ENCODE measurements at regions not wholly inside any gene's neighbourhood (a gene's known extent, or its start where the extent isn't known, plus 50 kb on each side); places are given as distances from the start of the nearest gene placed in this dataset.

DNA sequence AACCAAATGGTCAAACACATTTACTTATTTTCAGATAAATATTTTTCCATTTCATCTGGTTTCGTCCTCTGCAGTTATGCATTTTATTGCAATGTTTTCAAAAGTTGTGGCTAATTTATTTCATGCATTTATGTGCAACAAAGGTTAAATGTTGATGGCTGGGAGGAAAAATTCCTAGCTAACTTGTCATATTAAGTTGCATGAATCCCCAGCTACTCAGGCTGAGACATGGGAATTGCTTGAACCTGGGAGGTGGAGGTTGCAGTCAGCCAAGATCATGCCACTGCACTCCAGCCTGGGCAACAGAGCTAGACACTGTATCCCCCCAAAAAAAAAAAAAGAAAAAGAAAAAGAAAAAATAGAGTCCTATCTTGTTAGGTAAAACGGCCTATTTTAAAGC, 1862.4 kb upstream of the RAG2 start:
- Histone ChIP-seq H3K4me3 (replicated peaks in 1 of 3; ENCODE audit: insufficient read depth in 1 of 3, low read depth in 2 of 3, low read length in 3 of 3) (no peak overlapping the region), H3K4me2 (ENCODE audit: low read depth, low read length) (no peak overlapping the region), H3K9me3 (ENCODE audit: low read length) (peaks cover 59% of the 10 kb centered on the region), H4K20me1 (ENCODE audit: insufficient read depth, low read length) (no peaks in the 10 kb centered on the region), H2AFZ (ENCODE audit: low read length) (no peak overlapping the region), H3K79me2 (ENCODE audit: insufficient read depth, low read length) (no peaks in the 10 kb centered on the region), H3K36me3 (replicated peaks in 1 of 2; ENCODE audit: control insufficient read depth in 1 of 2, insufficient read depth in 2 of 2, low read length in 2 of 2) (no peaks in the 10 kb centered on the region), H3K4me1 (ENCODE audit: insufficient read depth, low read length) (no peaks in the 10 kb centered on the region), H3K27me3 (ENCODE audit: control insufficient read depth in 1 of 2, insufficient read depth in 2 of 2, low read length in 2 of 2) (no peaks in the 10 kb centered on the region), H3K27ac (ENCODE audit: extremely low read length, insufficient read depth, low read length) (no peak overlapping the region), H3K9ac (ENCODE audit: insufficient read depth, low read depth, low read length) (no peak overlapping the region)
- intact Hi-C loops (cut with micrococcal nuclease; ENCODE audit: unreplicated experiment): no loop called here
- ChIA-PET POLR2A (no interaction called here), CTCF (ENCODE audit: low intra/inter-chr PET ratio, low total read pairs) (no interaction called here)
- FAIRE-seq: no peak
- ATAC-seq: no peak
- in situ Hi-C loops (cut with HindIII; ENCODE audit: extremely low pct_ligation_motif_present, low pct_unique_long_range_greater_than_20kb): no loop called here
- BruUV-seq (replicated peaks): no TSS peak
- TF ChIP-seq GABPB1 (CRISPR knock-in tag; IDR thresholded peaks at IDR 0.05): no peak
- TF ChIP-seq, protein P1, sequence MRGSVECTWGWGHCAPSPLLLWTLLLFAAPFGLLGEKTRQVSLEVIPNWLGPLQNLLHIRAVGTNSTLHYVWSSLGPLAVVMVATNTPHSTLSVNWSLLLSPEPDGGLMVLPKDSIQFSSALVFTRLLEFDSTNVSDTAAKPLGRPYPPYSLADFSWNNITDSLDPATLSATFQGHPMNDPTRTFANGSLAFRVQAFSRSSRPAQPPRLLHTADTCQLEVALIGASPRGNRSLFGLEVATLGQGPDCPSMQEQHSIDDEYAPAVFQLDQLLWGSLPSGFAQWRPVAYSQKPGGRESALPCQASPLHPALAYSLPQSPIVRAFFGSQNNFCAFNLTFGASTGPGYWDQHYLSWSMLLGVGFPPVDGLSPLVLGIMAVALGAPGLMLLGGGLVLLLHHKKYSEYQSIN (CRISPR knock-in tag; IDR thresholded peaks at IDR 0.05; ENCODE audit: borderline replicate concordance): no peak
- TF ChIP-seq PHF20 (CRISPR knock-in tag; IDR thresholded peaks at IDR 0.05): no peak
- TF ChIP-seq, protein P2, sequence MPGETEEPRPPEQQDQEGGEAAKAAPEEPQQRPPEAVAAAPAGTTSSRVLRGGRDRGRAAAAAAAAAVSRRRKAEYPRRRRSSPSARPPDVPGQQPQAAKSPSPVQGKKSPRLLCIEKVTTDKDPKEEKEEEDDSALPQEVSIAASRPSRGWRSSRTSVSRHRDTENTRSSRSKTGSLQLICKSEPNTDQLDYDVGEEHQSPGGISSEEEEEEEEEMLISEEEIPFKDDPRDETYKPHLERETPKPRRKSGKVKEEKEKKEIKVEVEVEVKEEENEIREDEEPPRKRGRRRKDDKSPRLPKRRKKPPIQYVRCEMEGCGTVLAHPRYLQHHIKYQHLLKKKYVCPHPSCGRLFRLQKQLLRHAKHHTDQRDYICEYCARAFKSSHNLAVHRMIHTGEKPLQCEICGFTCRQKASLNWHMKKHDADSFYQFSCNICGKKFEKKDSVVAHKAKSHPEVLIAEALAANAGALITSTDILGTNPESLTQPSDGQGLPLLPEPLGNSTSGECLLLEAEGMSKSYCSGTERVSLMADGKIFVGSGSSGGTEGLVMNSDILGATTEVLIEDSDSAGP (CRISPR knock-in tag; IDR thresholded peaks at IDR 0.05; ENCODE audit: borderline replicate concordance): no peak
- no peak for TF ChIP-seq ZBTB38 (CRISPR knock-in tag; IDR thresholded peaks at IDR 0.05)
- WGBS (ENCODE audit: low lambda C conversion rate): 4% methylated on average over 2 of the region's 2 CpGs
- no peak for DNase-seq (ENCODE audit: low spot score)

DNA sequence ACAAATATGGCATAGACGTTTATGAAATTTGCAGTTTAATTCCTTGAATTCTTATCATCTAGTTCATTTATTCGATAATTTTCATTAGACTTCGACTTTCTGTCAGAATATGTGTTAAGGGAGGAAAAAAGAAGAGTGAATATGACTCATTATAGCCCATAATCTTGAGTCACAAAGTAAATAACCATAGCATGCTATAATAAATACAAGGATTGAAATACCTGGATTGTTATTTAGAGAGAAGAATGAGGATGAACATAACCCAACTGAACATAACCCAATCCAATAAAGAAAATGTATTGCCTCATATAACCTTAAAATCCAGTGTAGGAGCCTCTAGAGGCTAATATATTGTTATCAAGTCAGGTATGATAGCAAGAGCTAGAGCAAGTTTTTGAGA, 1858.3 kb upstream of the RAG2 start:
- Histone ChIP-seq H3K9me3 (ENCODE audit: low read length) (peaks cover 43% of the 10 kb centered on the region), H3K4me1 (ENCODE audit: insufficient read depth, low read length) (no peaks in the 10 kb centered on the region), H2AFZ (ENCODE audit: low read length) (no peak overlapping the region), H3K79me2 (ENCODE audit: insufficient read depth, low read length) (no peaks in the 10 kb centered on the region), H3K27ac (ENCODE audit: extremely low read length, insufficient read depth, low read length) (no peak overlapping the region), H3K36me3 (replicated peaks in 1 of 2; ENCODE audit: control insufficient read depth in 1 of 2, insufficient read depth in 2 of 2, low read length in 2 of 2) (no peaks in the 10 kb centered on the region), H3K27me3 (ENCODE audit: control insufficient read depth in 1 of 2, insufficient read depth in 2 of 2, low read length in 2 of 2) (no peaks in the 10 kb centered on the region), H4K20me1 (ENCODE audit: insufficient read depth, low read length) (no peaks in the 10 kb centered on the region), H3K9ac (ENCODE audit: insufficient read depth, low read depth, low read length) (no peak overlapping the region), H3K4me3 (replicated peaks in 1 of 3; ENCODE audit: insufficient read depth in 1 of 3, low read depth in 2 of 3, low read length in 3 of 3) (no peak overlapping the region), H3K4me2 (ENCODE audit: low read depth, low read length) (no peak overlapping the region)
- CTCF ChIA-PET (ENCODE audit: low intra/inter-chr PET ratio, low total read pairs): no interaction called here
- no TSS peak for BruUV-seq (replicated peaks)
- no peak for ATAC-seq
- in situ Hi-C loops (cut with HindIII; ENCODE audit: extremely low pct_ligation_motif_present, low pct_unique_long_range_greater_than_20kb) (no loop called here), intact Hi-C loops (cut with micrococcal nuclease; ENCODE audit: unreplicated experiment) (no loop called here)
- FAIRE-seq: no peak
- POLR2A ChIA-PET: no interaction called here
- WGBS (ENCODE audit: low lambda C conversion rate): 0% methylated on average over 3 of the region's 3 CpGs
- no peak for DNase-seq (ENCODE audit: low spot score)
- TF ChIP-seq, protein P3, sequence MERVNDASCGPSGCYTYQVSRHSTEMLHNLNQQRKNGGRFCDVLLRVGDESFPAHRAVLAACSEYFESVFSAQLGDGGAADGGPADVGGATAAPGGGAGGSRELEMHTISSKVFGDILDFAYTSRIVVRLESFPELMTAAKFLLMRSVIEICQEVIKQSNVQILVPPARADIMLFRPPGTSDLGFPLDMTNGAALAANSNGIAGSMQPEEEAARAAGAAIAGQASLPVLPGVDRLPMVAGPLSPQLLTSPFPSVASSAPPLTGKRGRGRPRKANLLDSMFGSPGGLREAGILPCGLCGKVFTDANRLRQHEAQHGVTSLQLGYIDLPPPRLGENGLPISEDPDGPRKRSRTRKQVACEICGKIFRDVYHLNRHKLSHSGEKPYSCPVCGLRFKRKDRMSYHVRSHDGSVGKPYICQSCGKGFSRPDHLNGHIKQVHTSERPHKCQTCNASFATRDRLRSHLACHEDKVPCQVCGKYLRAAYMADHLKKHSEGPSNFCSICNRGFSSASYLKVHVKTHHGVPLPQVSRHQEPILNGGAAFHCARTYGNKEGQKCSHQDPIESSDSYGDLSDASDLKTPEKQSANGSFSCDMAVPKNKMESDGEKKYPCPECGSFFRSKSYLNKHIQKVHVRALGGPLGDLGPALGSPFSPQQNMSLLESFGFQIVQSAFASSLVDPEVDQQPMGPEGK (CRISPR knock-in tag; IDR thresholded peaks at IDR 0.05): no peak
- TF ChIP-seq ZNF878 (CRISPR knock-in tag; IDR thresholded peaks at IDR 0.05) (no peak), RBFOX2 (IDR thresholded peaks at IDR 0.05; ENCODE audit: low read depth, low read length) (no peak), ZNF205 (CRISPR knock-in tag; IDR thresholded peaks at IDR 0.05) (no peak), TEAD3 (CRISPR knock-in tag; optimal IDR thresholded peaks at IDR 0.05; ENCODE audit: borderline replicate concordance) (no peak), THRA (CRISPR knock-in tag; IDR thresholded peaks at IDR 0.05; ENCODE audit: borderline replicate concordance) (no peak), CREM (IDR thresholded peaks at IDR 0.05) (no peak), CREM (CRISPR knock-in tag; IDR thresholded peaks at IDR 0.05) (no peak)

Data from HepG2 (cell line).